ENCODE measurements at regions not wholly inside any gene's neighbourhood (a gene's known extent, or its start where the extent isn't known, plus 50 kb on each side); places are given as distances from the start of the nearest gene placed in this dataset.

DNA sequence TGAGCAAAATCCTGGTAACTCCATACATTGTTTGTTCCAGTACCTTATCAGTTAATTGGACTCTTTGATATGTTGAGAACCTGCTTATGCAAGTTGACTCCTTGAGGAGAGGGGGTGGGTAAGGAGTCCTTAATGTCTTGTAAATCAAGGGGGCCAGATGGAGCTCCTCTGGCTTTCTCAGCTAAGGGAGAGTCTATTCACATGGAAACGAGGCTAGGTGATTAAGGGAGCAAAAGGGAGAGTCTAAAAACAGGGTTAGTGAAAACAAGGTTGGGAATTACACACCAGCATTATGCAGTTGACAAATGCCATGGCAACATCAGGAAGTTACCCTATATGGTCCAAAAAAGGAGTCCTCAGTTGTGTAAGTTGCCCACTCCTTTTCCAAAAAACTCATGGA is 372.8 kb upstream of the HSFY2 start:
- TF ChIP-seq YY1 (IDR thresholded peaks at IDR 0.05; ENCODE audit: insufficient read depth, insufficient read length): no peak
- TF ChIP-seq ZNF274 (IDR thresholded peaks at IDR 0.05; ENCODE audit: low read depth, low read length): no peak
